DMS114 treated with DMSO at 0.1 percent for 48 hours (cell line): ENCODE measurements at regions not wholly inside any gene's neighbourhood (a gene's known extent, or its start where the extent isn't known, plus 50 kb on each side); places are given as distances from the start of the nearest gene placed in this dataset.
"Not testable (repeated sequence)": the region's sequence is repeated elsewhere in the genome, so short reads cannot be mapped to it uniquely, and the experiment has no call there.

Experiments used
- DNase-seq: peaks from one replicate; lab custom pipeline; 2025; ENCODE audit not compliant: unreplicated experiment; lab: John Stamatoyannopoulos, UW

- no peak for DNase-seq
These were observed 628.6 kb upstream of the POM121L12 start for GRCh38 chr7:52406808-52407207.

- no peak for DNase-seq
These were observed 652.7 kb upstream of the POM121L12 start for GRCh38 chr7:52382731-52383130.

- DNase-seq: no peak
These were observed 665.5 kb upstream of the POM121L12 start for GRCh38 chr7:52369922-52370321.

GRCh38 chr7:52365349-52365748, 670.1 kb upstream of the POM121L12 start:
- no peak for DNase-seq

GRCh38 chr7:52362521-52362920, 672.9 kb upstream of the POM121L12 start:
- no peak for DNase-seq

GRCh38 chr7:52360541-52360940, 674.9 kb upstream of the POM121L12 start:
- DNase-seq: no peak

GRCh38 chr7:52355053-52355452, 680.4 kb upstream of the POM121L12 start:
- no peak for DNase-seq

GRCh38 chr7:52352013-52352981, 683.1 kb upstream of the POM121L12 start:
- DNase-seq: no peak

- DNase-seq: no peak
These were observed 691.4 kb upstream of the POM121L12 start for GRCh38 chr7:52344015-52344414.

- no peak for DNase-seq
These were observed 695.4 kb upstream of the POM121L12 start for GRCh38 chr7:52340067-52340466.

GRCh38 chr7:52328328-52328727, 707.1 kb upstream of the POM121L12 start:
- DNase-seq: not testable (repeated sequence)

- no peak for DNase-seq
These were observed 710.2 kb upstream of the POM121L12 start for GRCh38 chr7:52325237-52325636.

- DNase-seq: no peak
These were observed 712.2 kb upstream of the POM121L12 start for GRCh38 chr7:52323202-52323746.

- no peak for DNase-seq
These were observed 714.8 kb upstream of the POM121L12 start for GRCh38 chr7:52320610-52321009.

- no peak for DNase-seq
These were observed 717.5 kb upstream of the POM121L12 start for GRCh38 chr7:52317921-52318320.

GRCh38 chr7:52311886-52312285, 723.5 kb upstream of the POM121L12 start:
- no peak for DNase-seq

GRCh38 chr7:52309631-52310030, 725.8 kb upstream of the POM121L12 start:
- no peak for DNase-seq

GRCh38 chr7:52302765-52303520, 732.5 kb upstream of the POM121L12 start:
- no peak for DNase-seq

GRCh38 chr7:52297128-52297527, 738.3 kb upstream of the POM121L12 start:
- no peak for DNase-seq

GRCh38 chr7:52294942-52295341, 740.5 kb upstream of the POM121L12 start:
- DNase-seq: no peak

- no peak for DNase-seq
These were observed 746.2 kb upstream of the POM121L12 start for GRCh38 chr7:52289247-52289646.

- DNase-seq: no peak
These were observed 747.7 kb upstream of the POM121L12 start for GRCh38 chr7:52287698-52288097.
